Subcutaneous abdominal adipose tissue (tissue), 5 donors: ENCODE measurements at regions not wholly inside any gene's neighbourhood (a gene's known extent, or its start where the extent isn't known, plus 50 kb on each side); places are given as distances from the start of the nearest gene placed in this dataset.

ENCODE experiments used
- H3K27ac ChIP-seq: one replicate; pipeline ENCODE4 v1.7.0; 2013; ENCODE audit warnings: low read depth, mild to moderate bottlenecking, inconsistent platforms, low read length, moderate library complexity
- H3K27me3 ChIP-seq, 5 donors: one replicate each; pipeline ENCODE4 v1.7.0; 2013; ENCODE audit warnings: low read length in 5 of 5, inconsistent platforms in 1 of 5; ENCODE audit not compliant: control insufficient read depth in 5 of 5, insufficient read depth in 4 of 5
- H3K36me3 ChIP-seq, 5 donors: one replicate each; pipeline ENCODE4 v1.7.0; 2013; ENCODE audit warnings: low read length in 5 of 5; ENCODE audit not compliant: control insufficient read depth in 5 of 5, insufficient read depth in 5 of 5
- H3K4me1 ChIP-seq, 5 donors: one replicate each; pipeline ENCODE4 v1.7.0; 2013; ENCODE audit warnings: low read length in 5 of 5, mild to moderate bottlenecking in 3 of 5, moderate library complexity in 1 of 5; ENCODE audit not compliant: control insufficient read depth in 5 of 5, insufficient read depth in 5 of 5
- H3K4me3 ChIP-seq, 5 donors: one replicate each; pipeline ENCODE4 v1.7.0; 2013; ENCODE audit warnings: low read length in 5 of 5, low read depth in 1 of 5
- H3K9ac ChIP-seq, 5 donors: one replicate each; pipeline ENCODE4 v1.7.0; 2013; ENCODE audit warnings: low read length in 5 of 5, mild to moderate bottlenecking in 4 of 5, moderate library complexity in 3 of 5
- H3K9me3 ChIP-seq, 5 donors: one replicate each; pipeline ENCODE4 v1.7.0; 2013; ENCODE audit warnings: low read length in 5 of 5; ENCODE audit not compliant: control insufficient read depth in 5 of 5
- donor health status: healthy.
- donor health status: healthy.
- donor health status: healthy.
- donor health status: healthy.
- donor health status: healthy.

- Histone ChIP-seq H3K27me3 (no peaks in the 10 kb centered on the region), H3K36me3 (no peaks in the 10 kb centered on the region), H3K9ac (no peak overlapping the region), H3K9me3 (no peaks in the 10 kb centered on the region), H3K4me1 (no peaks in the 10 kb centered on the region), H3K4me3 (no peak overlapping the region), H3K27ac (no peak overlapping the region)
Measured at GRCh38 chr5:97455996-97456395, 272.9 kb upstream of the RIOK2 start.

- H3K9me3 ChIP-seq: no peaks in the 10 kb centered on the region
- no peaks in the 10 kb centered on the region for H3K4me1 ChIP-seq
- no peak overlapping the region for H3K27ac ChIP-seq
Measured at GRCh38 chr5:97458851-97459250, 275.8 kb upstream of the RIOK2 start.

GRCh38 chr5:97471951-97472350, 288.9 kb upstream of the RIOK2 start:
- peaks cover 5 to 28% (median 23%) of the 10 kb centered on the region in 5 donors for H3K9me3 ChIP-seq
- no peaks in the 10 kb centered on the region for H3K27me3 ChIP-seq
- H3K9ac ChIP-seq: no peak overlapping the region
- no peaks in the 10 kb centered on the region for H3K4me1 ChIP-seq
- H3K4me3 ChIP-seq: no peak overlapping the region
- H3K36me3 ChIP-seq: no peaks in the 10 kb centered on the region
- no peak overlapping the region for H3K27ac ChIP-seq

More at GRCh38 chr5:97458851-97459250, 275.8 kb upstream of the RIOK2 start:
- H3K9ac ChIP-seq: no peak overlapping the region
- no peaks in the 10 kb centered on the region for H3K27me3 ChIP-seq
- H3K4me3 ChIP-seq: no peak overlapping the region
- no peaks in the 10 kb centered on the region for H3K36me3 ChIP-seq

- H3K4me1 ChIP-seq: no peaks in the 10 kb centered on the region
- H3K27ac ChIP-seq: no peak overlapping the region
- peaks cover 0 to 10% (median 10%) of the 10 kb centered on the region in 5 donors for H3K9me3 ChIP-seq
- H3K36me3 ChIP-seq: no peaks in the 10 kb centered on the region
- no peaks in the 10 kb centered on the region for H3K27me3 ChIP-seq
- no peak overlapping the region for H3K4me3 ChIP-seq
- no peak overlapping the region for H3K9ac ChIP-seq
Measured at GRCh38 chr5:97475847-97476246, 292.8 kb upstream of the RIOK2 start.

- peaks cover 0 to 3% (median under 1%) of the 10 kb centered on the region in 5 donors for H3K9me3 ChIP-seq
- H3K4me3 ChIP-seq: no peak overlapping the region
- no peaks in the 10 kb centered on the region for H3K36me3 ChIP-seq
- H3K27me3 ChIP-seq: no peaks in the 10 kb centered on the region
- H3K4me1 ChIP-seq: no peaks in the 10 kb centered on the region
- H3K9ac ChIP-seq: no peak overlapping the region
- no peak overlapping the region for H3K27ac ChIP-seq
Measured at GRCh38 chr5:97476852-97477534, 293.9 kb upstream of the RIOK2 start.

GRCh38 chr5:97478483-97478882, 295.4 kb upstream of the RIOK2 start:
- Histone ChIP-seq H3K9ac (no peak overlapping the region), H3K9me3 (no peaks in the 10 kb centered on the region), H3K4me3 (no peak overlapping the region), H3K27me3 (no peaks in the 10 kb centered on the region), H3K27ac (no peak overlapping the region), H3K36me3 (no peaks in the 10 kb centered on the region), H3K4me1 (no peaks in the 10 kb centered on the region)

- H3K27me3 ChIP-seq: no peaks in the 10 kb centered on the region
- no peak overlapping the region for H3K27ac ChIP-seq
- no peak overlapping the region for H3K9ac ChIP-seq
- H3K9me3 ChIP-seq: no peaks in the 10 kb centered on the region
- no peak overlapping the region for H3K4me3 ChIP-seq
- H3K36me3 ChIP-seq: no peaks in the 10 kb centered on the region
- no peaks in the 10 kb centered on the region for H3K4me1 ChIP-seq
Measured at GRCh38 chr5:97480313-97480712, 297.3 kb upstream of the RIOK2 start.

GRCh38 chr5:97488126-97488668, 305.1 kb upstream of the RIOK2 start:
- Histone ChIP-seq H3K9me3 (peaks cover 0 to 3% (median 0%) of the 10 kb centered on the region in 5 donors), H3K4me3 (no peak overlapping the region), H3K27ac (no peak overlapping the region), H3K9ac (no peak overlapping the region), H3K36me3 (no peaks in the 10 kb centered on the region), H3K27me3 (no peaks in the 10 kb centered on the region), H3K4me1 (no peaks in the 10 kb centered on the region)

GRCh38 chr5:97489010-97489840, 306.2 kb upstream of the RIOK2 start:
- H3K27me3 ChIP-seq: no peaks in the 10 kb centered on the region
- no peak overlapping the region for H3K9ac ChIP-seq
- H3K27ac ChIP-seq: no peak overlapping the region
- H3K36me3 ChIP-seq: no peaks in the 10 kb centered on the region
- H3K4me3 ChIP-seq: no peak overlapping the region
- no peaks in the 10 kb centered on the region for H3K4me1 ChIP-seq
- peaks cover 0 to 3% (median 0%) of the 10 kb centered on the region in 5 donors for H3K9me3 ChIP-seq

- Histone ChIP-seq H3K27me3 (no peaks in the 10 kb centered on the region), H3K36me3 (no peaks in the 10 kb centered on the region), H3K27ac (no peak overlapping the region), H3K9me3 (no peaks in the 10 kb centered on the region), H3K4me1 (no peaks in the 10 kb centered on the region), H3K9ac (no peak overlapping the region), H3K4me3 (no peak overlapping the region)
Measured at GRCh38 chr5:97494465-97494864, 311.4 kb upstream of the RIOK2 start.
